ENCODE measurements at regions not wholly inside any gene's neighbourhood (a gene's known extent, or its start where the extent isn't known, plus 50 kb on each side); places are given as distances from the start of the nearest gene placed in this dataset.

GRCh38 chrX:147832707-147833348 lies 78.9 kb upstream of the FMR1 start:
- H3K9me3 Mint-ChIP-seq: peaks cover 10% of the 10 kb centered on the region
- H3K4me1 Mint-ChIP-seq (ENCODE audit: low read depth): no peaks in the 10 kb centered on the region
- DNase-seq: no peak

DNA sequence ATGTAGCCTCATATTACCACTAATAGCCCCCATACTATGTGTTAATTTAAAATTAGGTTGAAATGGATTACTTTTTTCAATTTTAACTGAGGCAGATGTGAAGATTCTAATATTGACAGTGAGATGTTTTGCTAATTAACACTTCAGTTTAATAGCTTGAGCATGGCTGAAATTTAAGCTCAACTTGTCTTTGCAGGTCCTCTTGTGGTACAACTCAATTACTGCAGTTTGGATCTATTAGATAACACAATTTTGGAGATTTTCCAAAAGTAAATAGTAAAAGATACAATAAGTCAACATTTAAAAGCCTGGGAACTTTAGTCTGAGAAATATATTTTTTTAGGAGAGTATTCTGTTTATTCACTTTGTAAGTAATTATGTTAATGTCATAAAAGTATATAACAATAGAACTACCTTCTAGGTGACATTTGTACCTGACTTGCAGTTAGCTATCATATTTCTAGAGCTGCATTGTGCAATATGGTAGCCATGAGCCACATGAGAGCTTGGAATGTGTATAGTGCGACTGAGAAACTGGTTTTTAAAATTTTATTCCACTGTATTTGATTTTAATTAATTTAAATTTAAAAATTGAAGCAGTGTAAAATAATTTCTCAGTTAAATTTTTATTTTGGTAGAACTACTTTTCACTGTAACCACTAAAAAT lies 73.1 kb upstream of the FMR1 start:
- Mint-ChIP-seq H3K4me1 (ENCODE audit: low read depth) (no peaks in the 10 kb centered on the region), H3K36me3 (ENCODE audit: low read depth) (no peaks in the 10 kb centered on the region), H3K9me3 (no peaks in the 10 kb centered on the region), H3K4me3 (no peak overlapping the region), H3K27me3 (peaks cover 28% of the 10 kb centered on the region), H3K27ac (no peak overlapping the region)
- no peak for DNase-seq

More at GRCh38 chrX:147832707-147833348, 78.9 kb upstream of the FMR1 start:
- Mint-ChIP-seq H3K27me3 (peaks cover 14% of the 10 kb centered on the region), H3K36me3 (ENCODE audit: low read depth) (no peaks in the 10 kb centered on the region), H3K4me3 (no peak overlapping the region), H3K27ac (no peak overlapping the region)

- Mint-ChIP-seq H3K36me3 (ENCODE audit: low read depth) (no peaks in the 10 kb centered on the region), H3K9me3 (no peaks in the 10 kb centered on the region), H3K4me1 (ENCODE audit: low read depth) (no peaks in the 10 kb centered on the region), H3K4me3 (no peak overlapping the region), H3K27me3 (peaks cover 20% of the 10 kb centered on the region), H3K27ac (no peak overlapping the region)
- DNase-seq: no peak
These were observed 65.0 kb upstream of the FMR1 start for GRCh38 chrX:147846676-147847075.

- H3K27me3 Mint-ChIP-seq: peaks cover 17% of the 10 kb centered on the region
- H3K4me1 Mint-ChIP-seq (ENCODE audit: low read depth): no peaks in the 10 kb centered on the region
- H3K27ac Mint-ChIP-seq: no peak overlapping the region
These were observed 63.7 kb upstream of the FMR1 start for GRCh38 chrX:147847999-147848398.

DNA sequence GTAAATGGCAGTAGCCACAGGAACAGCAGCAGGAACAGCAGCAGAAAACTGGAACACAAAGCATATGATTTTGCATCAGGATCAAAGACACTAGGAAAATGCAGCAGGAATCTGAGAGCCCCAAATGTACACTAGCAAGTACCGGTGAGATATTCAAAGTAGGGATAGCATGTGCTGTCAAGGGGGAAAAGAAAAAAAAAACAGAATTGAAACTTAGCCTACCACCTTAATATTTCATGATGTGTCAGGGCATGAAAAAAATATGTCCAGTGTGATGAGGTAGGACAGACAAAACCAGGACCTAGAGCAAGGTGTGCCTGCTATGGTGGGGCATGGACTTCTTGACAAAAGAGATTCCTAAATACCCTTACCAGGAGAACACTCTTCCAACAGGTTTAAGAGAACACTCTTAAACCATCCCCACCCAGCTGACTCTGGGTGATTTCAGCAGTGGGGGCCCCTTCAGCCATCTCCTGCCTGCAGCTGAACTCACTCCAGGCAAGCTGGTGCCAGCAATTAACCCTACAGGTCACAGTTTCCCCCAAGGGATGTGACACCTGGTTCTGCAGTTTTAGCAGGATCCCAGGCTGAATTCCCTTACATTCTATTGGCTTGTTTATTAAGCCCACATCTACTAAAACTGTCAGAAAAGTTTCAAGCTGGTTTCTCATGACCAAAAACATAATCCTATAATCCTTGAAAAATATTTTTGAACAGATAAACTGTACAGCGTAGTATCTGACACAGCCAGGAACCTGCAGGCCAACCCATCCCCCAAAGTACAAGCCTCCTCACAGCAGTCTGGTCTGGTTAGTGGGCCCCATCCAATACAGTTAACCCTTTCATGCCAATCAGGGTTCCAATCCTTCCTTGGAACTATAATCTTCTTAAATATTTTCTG lies 62.9 kb upstream of the FMR1 start:
- H3K4me3 Mint-ChIP-seq: no peak overlapping the region
- no peak for DNase-seq
- no peaks in the 10 kb centered on the region for H3K9me3 Mint-ChIP-seq
- no peaks in the 10 kb centered on the region for H3K36me3 Mint-ChIP-seq (ENCODE audit: low read depth)
- no peak overlapping the region for H3K27ac Mint-ChIP-seq
- H3K27me3 Mint-ChIP-seq: peaks cover 16% of the 10 kb centered on the region
- H3K4me1 Mint-ChIP-seq (ENCODE audit: low read depth): no peaks in the 10 kb centered on the region

More at GRCh38 chrX:147847999-147848398, 63.7 kb upstream of the FMR1 start:
- H3K4me3 Mint-ChIP-seq: no peak overlapping the region
- no peaks in the 10 kb centered on the region for H3K36me3 Mint-ChIP-seq (ENCODE audit: low read depth)
- no peak for DNase-seq
- no peaks in the 10 kb centered on the region for H3K9me3 Mint-ChIP-seq

- no peak for DNase-seq
- Mint-ChIP-seq H3K27ac (no peak overlapping the region), H3K36me3 (ENCODE audit: low read depth) (no peaks in the 10 kb centered on the region), H3K4me3 (no peak overlapping the region), H3K27me3 (peaks cover 9% of the 10 kb centered on the region), H3K9me3 (no peaks in the 10 kb centered on the region), H3K4me1 (ENCODE audit: low read depth) (no peaks in the 10 kb centered on the region)
These were observed 60.8 kb upstream of the FMR1 start for GRCh38 chrX:147850875-147851274.

GRCh38 chrX:147853701-147854100 lies 58.0 kb upstream of the FMR1 start:
- H3K9me3 Mint-ChIP-seq: no peaks in the 10 kb centered on the region
- peaks cover 6% of the 10 kb centered on the region for H3K27me3 Mint-ChIP-seq
- no peak overlapping the region for H3K4me3 Mint-ChIP-seq
- no peak for DNase-seq
- H3K36me3 Mint-ChIP-seq (ENCODE audit: low read depth): no peaks in the 10 kb centered on the region
- H3K27ac Mint-ChIP-seq: no peak overlapping the region
- H3K4me1 Mint-ChIP-seq (ENCODE audit: low read depth): no peaks in the 10 kb centered on the region

DNA sequence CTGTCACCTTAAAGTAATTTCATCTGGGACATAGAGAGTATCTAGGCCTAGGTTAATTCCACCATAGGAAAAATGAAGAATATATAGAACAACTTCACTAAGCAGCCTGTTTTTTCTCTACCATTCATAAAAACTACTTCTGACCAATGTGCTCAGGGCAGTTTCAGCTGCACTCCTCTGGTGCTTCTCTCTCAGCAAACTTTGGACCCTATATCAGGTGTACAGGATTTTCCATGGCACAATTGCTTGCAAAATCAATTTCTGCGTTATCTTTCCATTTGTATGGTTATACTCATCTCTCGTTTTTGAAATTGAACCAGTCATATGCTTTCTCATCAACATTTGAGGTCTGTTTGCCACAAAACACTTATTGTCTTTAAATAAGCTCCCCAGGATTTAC lies 52.1 kb upstream of the FMR1 start:
- Mint-ChIP-seq H3K4me1 (ENCODE audit: low read depth) (no peaks in the 10 kb centered on the region), H3K27ac (no peak overlapping the region), H3K36me3 (ENCODE audit: low read depth) (no peaks in the 10 kb centered on the region), H3K4me3 (no peak overlapping the region), H3K27me3 (peaks cover 10% of the 10 kb centered on the region), H3K9me3 (no peaks in the 10 kb centered on the region)
- no peak for DNase-seq
